GM12874 (cell line): ENCODE measurements at regions not wholly inside any gene's neighbourhood (a gene's known extent, or its start where the extent isn't known, plus 50 kb on each side); places are given as distances from the start of the nearest gene placed in this dataset.

Experiments
- CTCF ChIP-seq: IDR thresholded peaks from 2 replicates; pipeline ENCODE4 v1.5.1; 2011; ENCODE audit warnings: low read depth, mild to moderate bottlenecking, control low read depth, low read length, moderate library complexity; ENCODE audit not compliant: insufficient read depth

- TF ChIP-seq CTCF, result no peak
These were observed 63.7 kb upstream of the SMARCA2 start for GRCh38 chr9:1951446-1951845.

- no peak for TF ChIP-seq CTCF
These were observed 63.1 kb upstream of the SMARCA2 start for GRCh38 chr9:1952001-1952400.

DNA sequence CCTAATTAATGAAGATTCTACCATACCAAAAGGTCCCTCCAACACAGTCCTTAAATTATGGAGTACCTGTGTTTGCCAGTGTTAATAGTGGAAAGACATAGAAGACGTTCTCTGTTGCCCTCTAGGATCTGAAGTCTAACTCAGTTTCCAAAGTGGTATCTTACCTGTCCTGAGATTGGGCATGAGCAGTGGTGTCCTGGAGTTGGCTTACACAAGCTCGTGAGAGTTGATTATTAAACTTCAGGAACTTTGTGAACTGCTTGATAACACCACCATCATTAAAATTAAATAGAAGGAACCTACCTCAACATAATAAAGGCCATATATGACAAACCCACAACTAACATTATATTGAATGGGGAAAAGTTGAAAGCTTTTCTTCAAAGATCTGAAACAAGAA lies 60.9 kb upstream of the SMARCA2 start:
- TF ChIP-seq CTCF, result no peak

GRCh38 chr9:1956958-1957357 lies 58.2 kb upstream of the SMARCA2 start:
- TF ChIP-seq CTCF, result no peak

GRCh38 chr9:1957856-1958255 lies 57.3 kb upstream of the SMARCA2 start:
- TF ChIP-seq CTCF, result no peak

DNA sequence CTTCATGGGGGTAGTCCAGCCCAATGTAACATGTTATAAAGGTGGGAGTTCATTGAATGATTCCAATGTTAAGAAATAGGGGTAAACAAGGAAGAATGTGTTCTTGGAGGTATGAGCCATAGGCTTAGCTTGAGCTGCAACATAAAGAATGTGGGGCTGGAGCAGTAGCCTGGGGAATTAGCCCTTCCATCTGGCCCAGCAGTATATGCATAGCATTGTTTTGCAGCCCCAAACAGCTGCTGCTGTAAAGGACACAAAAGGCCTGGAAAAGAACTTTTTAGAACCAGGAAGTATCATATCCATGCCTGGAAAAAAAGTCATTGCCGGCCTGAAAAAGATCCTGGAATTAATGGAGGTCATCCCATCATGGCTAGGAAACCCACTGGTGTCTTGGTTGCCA lies 55.8 kb upstream of the SMARCA2 start:
- TF ChIP-seq CTCF, result no peak

- TF ChIP-seq CTCF, result no peak
These were observed 54.7 kb upstream of the SMARCA2 start for GRCh38 chr9:1960342-1961042.
